Pons (tissue), 1 donor: ENCODE measurements at regions not wholly inside any gene's neighbourhood (a gene's known extent, or its start where the extent isn't known, plus 50 kb on each side); places are given as distances from the start of the nearest gene placed in this dataset.

Experiments
- DNase-seq: peaks from one replicate; pipeline ENCODE4 v3.0.0-alpha.2; 2016; ENCODE audit warnings: low spot score

- DNase-seq: no peak
Observed at GRCh38 chr7:24341691-24342413, 57.9 kb downstream of the NPY start.

DNA sequence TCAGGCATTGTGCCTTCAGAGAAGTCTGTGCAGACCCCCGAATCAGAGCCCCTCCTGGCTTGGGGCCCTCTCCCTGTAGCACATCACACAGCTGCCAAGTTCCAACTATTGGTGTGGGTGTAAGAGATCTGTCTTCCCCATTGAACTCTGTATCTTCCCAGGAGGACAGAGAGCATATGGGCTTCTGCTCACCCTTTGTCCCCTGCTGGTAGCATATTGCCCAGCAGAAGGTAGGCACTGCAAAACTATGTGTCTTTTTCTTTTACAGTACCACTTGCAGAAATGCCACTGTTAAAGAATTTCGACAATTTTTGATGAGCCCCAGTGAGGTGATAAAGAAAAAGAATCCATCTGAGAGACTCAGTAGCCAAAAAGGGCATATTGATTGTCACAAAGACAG, 59.6 kb downstream of the NPY start:
- no peak for DNase-seq

- peak; percentile 31 for DNase-seq
Observed at GRCh38 chr7:24346129-24346528, 62.1 kb downstream of the NPY start.

DNA sequence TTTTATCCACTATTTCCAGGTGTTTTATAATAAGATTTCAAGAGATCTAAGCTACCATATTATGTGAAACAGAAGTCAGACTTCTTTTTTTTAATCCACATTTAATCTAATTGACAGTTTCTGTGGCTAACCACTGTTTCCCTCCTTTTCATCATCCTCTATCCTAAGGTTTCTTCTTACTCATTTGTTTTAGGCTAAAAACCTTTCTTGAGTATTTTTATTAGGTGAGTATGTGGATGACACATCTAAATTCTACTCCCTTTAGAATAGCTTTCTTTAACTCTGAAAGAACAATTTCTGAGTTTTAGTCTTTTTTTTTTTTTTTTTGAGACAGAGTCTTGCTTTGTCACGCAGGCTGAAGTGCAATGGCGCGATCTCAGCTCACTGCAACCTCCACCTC, 62.7 kb downstream of the NPY start:
- DNase-seq: no peak

GRCh38 chr7:24349339-24349738, 65.3 kb downstream of the NPY start:
- DNase-seq: no peak

DNA sequence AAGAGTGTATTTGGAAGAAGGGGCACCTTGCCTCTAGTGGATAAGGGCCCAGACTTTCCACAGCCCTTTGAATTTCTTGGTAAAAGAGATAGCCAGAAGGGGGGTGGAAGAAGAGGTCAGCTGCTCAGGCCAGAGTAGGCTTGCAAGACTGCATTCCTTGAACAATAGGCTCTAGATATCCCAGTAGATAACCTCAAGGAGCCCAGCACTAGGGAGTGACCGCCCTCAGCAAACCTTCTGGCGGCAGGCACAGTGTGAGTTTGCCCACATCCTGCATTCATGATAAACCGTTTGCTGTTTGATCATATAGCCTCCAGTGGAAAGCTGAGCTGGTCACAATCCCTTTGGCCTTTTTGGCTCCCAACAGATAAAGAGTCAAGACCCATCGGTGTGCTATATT, 70.5 kb downstream of the NPY start:
- DNase-seq: no peak

- no peak for DNase-seq
Observed at GRCh38 chr7:24356718-24357386, 72.9 kb downstream of the NPY start.

GRCh38 chr7:24361001-24361400, 77.0 kb downstream of the NPY start:
- DNase-seq: no peak

GRCh38 chr7:24365606-24366005, 81.6 kb downstream of the NPY start:
- DNase-seq: no peak

DNA sequence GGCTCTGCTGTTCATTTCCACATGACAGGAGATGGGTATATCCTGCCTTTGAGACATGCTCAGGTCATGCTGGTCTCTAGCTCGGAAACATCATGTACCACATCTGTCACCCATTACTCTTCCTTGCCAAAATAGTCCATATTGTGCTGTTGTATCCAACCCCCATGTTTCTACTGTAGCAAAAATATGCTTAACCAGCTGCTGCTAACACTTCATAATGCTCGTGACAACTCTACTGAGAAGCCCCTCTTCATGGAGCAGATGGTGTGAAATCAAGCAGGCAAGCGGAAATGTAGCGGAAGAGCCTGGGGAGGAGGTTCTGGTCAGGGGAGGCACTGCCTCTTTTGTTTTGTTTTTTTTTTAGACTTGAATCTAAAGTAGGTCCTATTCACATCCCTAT, 82.9 kb downstream of the NPY start:
- DNase-seq: no peak

DNA sequence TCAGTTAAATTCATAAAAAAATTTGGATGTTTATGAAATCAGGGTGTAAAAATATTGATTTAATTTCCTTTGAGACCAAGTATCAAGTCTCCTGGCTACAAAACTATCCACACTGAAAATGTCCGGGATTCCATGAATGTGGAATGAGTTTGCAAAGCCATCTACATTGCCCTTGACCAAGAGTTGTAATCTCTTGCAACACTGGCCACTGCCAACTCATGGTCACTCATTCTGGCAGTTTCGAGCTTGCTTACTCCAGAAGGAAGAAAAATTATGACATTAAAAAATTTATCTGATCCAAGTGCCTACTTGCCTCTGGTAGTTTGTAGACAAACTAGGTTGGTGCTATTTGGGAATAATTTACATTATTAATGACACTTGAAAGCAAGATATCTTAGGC, 84.2 kb downstream of the NPY start:
- DNase-seq: no peak

DNA sequence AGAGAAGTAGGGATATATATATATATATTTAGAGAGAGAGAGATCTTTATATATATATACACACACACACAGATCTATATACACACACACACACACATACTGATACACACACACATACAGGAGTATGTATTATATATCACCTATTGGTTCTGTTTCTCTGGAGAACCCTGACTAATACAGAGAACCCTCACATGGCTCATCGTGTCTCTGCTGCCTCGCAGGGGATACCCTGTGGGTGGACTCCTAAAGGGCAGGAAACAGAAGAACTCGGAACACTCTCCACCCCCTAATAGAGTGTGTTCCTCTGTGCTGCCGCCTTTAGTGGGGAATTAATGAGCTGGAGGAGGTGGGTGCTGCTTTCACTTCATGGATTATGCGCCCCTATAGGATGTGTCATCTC, 86.6 kb downstream of the NPY start:
- DNase-seq: no peak

GRCh38 chr7:24372961-24373955, 89.3 kb downstream of the NPY start:
- DNase-seq: no peak

DNA sequence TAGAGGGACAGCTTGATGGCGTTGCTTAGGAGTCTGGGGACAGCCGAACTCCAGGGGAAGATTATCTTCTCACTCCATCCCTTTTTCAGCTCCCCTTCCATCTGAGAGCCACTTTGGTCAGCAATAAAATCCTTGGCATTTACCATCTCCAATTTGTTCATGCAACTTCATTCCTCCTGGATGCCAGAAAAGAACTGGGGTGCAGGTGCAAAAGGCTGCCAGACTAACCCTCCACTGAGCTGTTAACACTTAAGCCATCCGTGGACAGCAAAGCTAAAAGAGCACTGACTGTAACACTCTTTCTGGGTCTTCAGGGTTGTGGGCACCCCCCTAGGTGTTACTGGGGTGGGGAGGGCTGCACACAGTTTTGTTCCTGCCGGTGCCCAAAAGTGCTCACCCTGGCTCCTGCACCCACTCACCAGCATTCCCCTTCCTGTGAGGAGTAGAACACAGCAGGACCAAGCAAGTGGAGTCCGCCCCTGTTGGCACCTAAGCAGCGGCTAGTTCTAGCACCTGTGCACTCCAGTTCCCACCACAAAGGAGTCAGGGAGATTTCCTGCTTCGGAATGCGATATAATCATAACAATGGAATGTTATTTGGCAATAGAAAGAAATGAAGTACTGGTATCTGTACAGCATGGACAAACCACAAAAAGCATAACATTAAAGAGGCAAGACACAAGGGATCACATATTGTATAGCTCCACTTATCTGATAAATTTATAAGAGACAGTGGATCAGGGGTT, 95.1 kb downstream of the NPY start:
- no peak for DNase-seq

DNA sequence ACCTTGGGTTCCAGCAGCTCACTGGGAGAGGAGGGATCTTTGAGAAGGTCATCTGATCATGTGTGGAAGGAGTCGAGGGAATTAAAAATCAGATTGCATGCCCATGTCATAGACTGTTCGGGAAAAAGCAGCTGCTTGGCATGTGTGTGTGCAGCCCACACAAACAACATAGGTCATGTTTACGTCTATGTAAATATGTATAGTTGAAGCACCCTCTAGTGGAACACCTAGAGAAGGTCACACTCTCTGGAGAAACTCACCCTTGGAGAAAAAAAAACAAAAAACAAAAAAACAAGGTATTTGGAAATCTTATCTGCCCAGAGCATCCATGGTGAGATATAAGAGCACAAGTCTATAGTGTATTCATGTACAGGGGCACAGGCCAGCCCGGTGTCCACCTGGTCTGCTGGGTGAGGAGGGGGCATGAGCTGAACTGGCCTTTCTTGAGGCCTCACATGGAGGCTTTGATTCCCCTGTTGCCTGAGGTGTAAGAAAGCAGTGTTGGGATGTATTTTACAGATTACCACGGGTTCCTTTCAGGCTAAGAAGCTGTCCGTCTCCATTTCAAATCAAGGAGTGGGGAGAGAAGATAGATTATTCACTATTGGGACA, 98.0 kb downstream of the NPY start:
- no peak for DNase-seq

- DNase-seq: no peak
Observed at GRCh38 chr7:24383055-24383454, 99.1 kb downstream of the NPY start.

GRCh38 chr7:24384362-24385030, 100.5 kb downstream of the NPY start:
- no peak for DNase-seq

DNA sequence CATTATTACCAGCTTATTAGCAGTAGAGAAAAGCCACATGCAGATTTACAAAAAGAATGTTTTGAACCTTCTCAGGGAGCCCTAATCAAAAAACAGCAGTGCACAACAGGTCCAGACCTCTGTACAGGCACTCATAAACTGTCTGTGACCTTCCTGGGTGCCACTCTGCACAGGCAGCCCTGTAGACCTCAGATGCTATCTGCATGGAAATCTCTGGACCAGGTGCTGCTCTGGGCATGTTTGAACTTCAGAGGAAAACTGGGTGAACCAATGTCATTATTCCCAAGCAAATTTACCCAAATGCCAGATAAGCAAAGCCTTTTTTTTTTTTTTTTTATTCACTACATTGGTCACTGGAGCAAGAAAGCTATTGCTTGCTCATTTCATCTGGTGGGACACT, 104.2 kb downstream of the NPY start:
- DNase-seq: no peak

DNA sequence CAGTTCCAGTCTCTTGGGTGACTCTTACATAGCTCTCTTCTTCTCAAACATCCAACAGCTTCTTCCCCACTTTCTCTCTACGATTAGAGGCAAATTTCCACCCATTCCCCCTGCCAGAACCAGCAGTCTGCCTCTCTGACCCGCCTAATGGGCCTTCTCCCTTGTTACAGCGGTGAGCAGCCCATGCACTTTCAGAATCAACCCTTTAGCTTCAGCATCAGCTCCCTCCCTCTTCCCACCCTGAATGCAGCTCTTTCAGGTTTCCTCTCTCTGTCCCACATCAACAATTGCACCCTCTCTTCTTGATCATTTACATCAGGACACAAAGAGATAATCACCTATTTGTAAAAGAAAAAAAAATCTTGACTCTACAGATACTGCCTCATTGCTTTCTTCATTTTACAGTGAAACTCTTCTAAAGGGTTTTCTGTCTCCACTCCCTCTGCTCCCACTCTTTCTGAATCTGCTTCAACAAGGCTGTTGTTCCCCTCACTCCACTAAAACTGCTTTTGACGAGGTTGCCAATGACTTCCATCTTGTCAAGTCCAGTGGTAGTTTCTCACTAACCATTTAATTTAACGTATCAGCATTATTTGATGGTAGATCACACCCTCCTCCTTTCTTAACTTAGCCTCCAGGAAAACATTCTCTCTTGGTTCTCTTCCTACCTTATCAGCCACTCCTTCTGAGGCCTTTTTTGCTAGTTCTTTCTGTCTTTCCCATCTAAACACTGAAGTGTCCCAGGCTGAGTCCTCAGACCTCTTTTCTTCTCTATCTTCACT, 106.6 kb downstream of the NPY start:
- DNase-seq: no peak

GRCh38 chr7:24392774-24393173, 108.8 kb downstream of the NPY start:
- no peak for DNase-seq
